H9 (cell line): ENCODE measurements at regions not wholly inside any gene's neighbourhood (a gene's known extent, or its start where the extent isn't known, plus 50 kb on each side); places are given as distances from the start of the nearest gene placed in this dataset.

ENCODE experiments used
- DNase-seq: peaks from one replicate; pipeline ENCODE4 v3.0.0-alpha.2; 2017
- H2AFZ ChIP-seq: one replicate; pipeline ENCODE4 v1.6.1; 2013; ENCODE audit warnings: mild to moderate bottlenecking, low read length, control low read depth, moderate library complexity
- H2AK5ac ChIP-seq: 2 replicates; pipeline ENCODE4 v1.6.1; 2013; ENCODE audit warnings: low read length, control low read depth, mixed read lengths; ENCODE audit not compliant: insufficient read length
- H2BK120ac ChIP-seq: one replicate; pipeline ENCODE4 v1.6.1; 2013; ENCODE audit warnings: low read depth, mild to moderate bottlenecking, low read length, control low read depth, inconsistent platforms; ENCODE audit not compliant: poor library complexity, severe bottlenecking
- H2BK12ac ChIP-seq: 2 replicates; pipeline ENCODE4 v1.6.1; 2013; ENCODE audit warnings: low read length, control low read depth, mixed read lengths, low read depth; ENCODE audit not compliant: insufficient read length
- H2BK15ac ChIP-seq: 2 replicates; pipeline ENCODE4 v1.6.1; 2013; ENCODE audit warnings: low read depth, low read length, control low read depth
- H2BK20ac ChIP-seq: one replicate; pipeline ENCODE4 v1.6.1; 2013; ENCODE audit warnings: low read depth, mild to moderate bottlenecking, low read length, control low read depth, inconsistent platforms; ENCODE audit not compliant: poor library complexity, severe bottlenecking
- H2BK5ac ChIP-seq: 2 replicates; pipeline ENCODE4 v1.6.1; 2013; ENCODE audit warnings: low read length, control low read depth, mixed read lengths; ENCODE audit not compliant: insufficient read length
- H3K14ac ChIP-seq: 2 replicates; pipeline ENCODE4 v1.6.1; 2013; ENCODE audit warnings: low read length, control low read depth; ENCODE audit not compliant: insufficient read depth
- H3K18ac ChIP-seq: 2 replicates; pipeline ENCODE4 v1.6.1; 2013; ENCODE audit warnings: low read depth, mild to moderate bottlenecking, mixed read lengths, low read length, control low read depth; ENCODE audit not compliant: insufficient read length
- H3K23ac ChIP-seq: 2 replicates; pipeline ENCODE4 v1.6.1; 2013; ENCODE audit warnings: low read length, control low read depth, mixed read lengths, low read depth; ENCODE audit not compliant: insufficient read length
- H3K23me2 ChIP-seq: 2 replicates; pipeline ENCODE4 v1.6.1; 2013; ENCODE audit warnings: low read depth, mild to moderate bottlenecking, mixed read lengths, low read length, control low read depth; ENCODE audit not compliant: insufficient read length, poor library complexity, severe bottlenecking
- H3K27ac ChIP-seq: 2 replicates; pipeline ENCODE4 v1.5.1; 2013; ENCODE audit warnings: low read length, control low read depth, mixed read lengths, low read depth; ENCODE audit not compliant: insufficient read length
- H3K27me3 ChIP-seq: 2 replicates; pipeline ENCODE4 v1.6.1; 2013; ENCODE audit warnings: low read length, control low read depth, inconsistent platforms; ENCODE audit not compliant: insufficient read depth
- H3K4ac ChIP-seq: 2 replicates; pipeline ENCODE4 v1.6.1; 2013; ENCODE audit warnings: low read depth, mild to moderate bottlenecking, control low read depth, inconsistent platforms, low read length, moderate library complexity
- H3K4me1 ChIP-seq: 2 replicates; pipeline ENCODE4 v1.6.1; 2013; ENCODE audit warnings: low read length, control low read depth, inconsistent platforms; ENCODE audit not compliant: insufficient read depth
- H3K4me2 ChIP-seq: 2 replicates; pipeline ENCODE4 v1.6.1; 2013; ENCODE audit warnings: low read length, control low read depth, mixed read lengths; ENCODE audit not compliant: insufficient read length, insufficient read depth
- H3K56ac ChIP-seq: 2 replicates; pipeline ENCODE4 v1.6.1; 2013; ENCODE audit warnings: low read depth, mild to moderate bottlenecking, mixed read lengths, low read length, control low read depth; ENCODE audit not compliant: insufficient read length
- H3K79me1 ChIP-seq: 2 replicates; pipeline ENCODE4 v1.6.1; 2013; ENCODE audit warnings: low read depth, mild to moderate bottlenecking, moderate library complexity, low read length, control low read depth, inconsistent platforms; ENCODE audit not compliant: insufficient read depth, poor library complexity, severe bottlenecking
- H3K79me2 ChIP-seq: 2 replicates; pipeline ENCODE4 v1.6.1; 2013; ENCODE audit warnings: low read length, control low read depth, inconsistent platforms; ENCODE audit not compliant: insufficient read depth
- H3K9ac ChIP-seq: 2 replicates; pipeline ENCODE4 v1.6.1; 2013; ENCODE audit warnings: low read length, control low read depth, mixed read lengths; ENCODE audit not compliant: insufficient read length; ENCODE audit errors: extremely low read depth
- H3K9me3 ChIP-seq: one replicate; pipeline ENCODE4 v1.6.1; 2013; ENCODE audit warnings: low read depth, low read length, inconsistent platforms; ENCODE audit not compliant: control insufficient read depth
- H3T11ph ChIP-seq: one replicate; pipeline ENCODE4 v1.6.1; 2013; ENCODE audit warnings: mild to moderate bottlenecking, low read length, control low read depth, inconsistent platforms
- H4K20me1 ChIP-seq: one replicate; pipeline ENCODE4 v1.6.1; 2013; ENCODE audit not compliant: control insufficient read depth, insufficient read length, insufficient read depth
- H4K5ac ChIP-seq: 2 replicates; pipeline ENCODE4 v1.6.1; 2013; ENCODE audit warnings: low read depth, mild to moderate bottlenecking, mixed read lengths, low read length, control low read depth; ENCODE audit not compliant: insufficient read length
- H4K8ac ChIP-seq: replicated peaks from 2 replicates; pipeline ENCODE4 v1.6.1; 2013; ENCODE audit warnings: low read length, control low read depth, mixed read lengths, low read depth; ENCODE audit not compliant: insufficient read length
- H4K91ac ChIP-seq: 2 replicates; pipeline ENCODE4 v1.6.1; 2013; ENCODE audit warnings: low read depth, mild to moderate bottlenecking, moderate library complexity, mixed read lengths, low read length, control low read depth; ENCODE audit not compliant: insufficient read length
- H3K27ac Mint-ChIP-seq, 3 experiments: 2 replicates in 2 of 3; 3 replicates in 1 of 3; pipeline ENCODE4 v1.8.0; 2020 to 2021; ENCODE audit warnings: mixed read lengths in 3 of 3, mild to moderate bottlenecking in 1 of 3, moderate library complexity in 1 of 3
- H3K27me3 Mint-ChIP-seq: 2 replicates; pipeline ENCODE4 v1.8.0; 2021; ENCODE audit warnings: low read depth, mild to moderate bottlenecking, moderate library complexity, mixed read lengths
- H3K36me3 Mint-ChIP-seq, 3 experiments: 2 replicates in 2 of 3; 3 replicates in 1 of 3; pipeline ENCODE4 v1.8.0; 2020 to 2021; ENCODE audit warnings: low read depth in 3 of 3, mixed read lengths in 3 of 3; ENCODE audit not compliant: insufficient read depth in 1 of 3
- H3K4me1 Mint-ChIP-seq, 2 experiments: 2 replicates each; pipeline ENCODE4 v1.8.0; 2020; ENCODE audit warnings: mixed read lengths in 2 of 2
- H3K4me3 Mint-ChIP-seq, 2 experiments: 2 replicates in 1 of 2; 3 replicates in 1 of 2; pipeline ENCODE4 v1.8.0; 2020 to 2021; ENCODE audit warnings: mild to moderate bottlenecking in 2 of 2, mixed read lengths in 2 of 2, moderate library complexity in 1 of 2
- H3K9me3 Mint-ChIP-seq, 2 experiments: 2 replicates in 1 of 2; 3 replicates in 1 of 2; pipeline ENCODE4 v1.8.0; 2020; ENCODE audit warnings: mild to moderate bottlenecking in 2 of 2, mixed read lengths in 2 of 2, moderate library complexity in 1 of 2
- CTCF ChIP-seq: fragments of 200-600 bp; sonication (generic); conservative IDR thresholded peaks from 3 replicates; pipeline ENCODE4 v1.8.0; 2021; ENCODE audit warnings: antibody characterized with exemption, mild to moderate bottlenecking
- WGBS: extraction: QIAGEN DNeasy Blood & Tissue Kit; methylation state at CpG from one replicate; pipeline ENCODE4 v1.1.7; 2013; ENCODE audit warnings: missing lambda C conversion rate, low lambda C conversion rate, mixed read lengths; ENCODE audit not compliant: insufficient read length; ENCODE audit errors: extremely low coverage; 5-methylcytosine and 5-hydroxymethylcytosine counted together

GRCh38 chr20:60727425-60727824, 524.6 kb upstream of the CDH4 start:
- Mint-ChIP-seq H3K27me3 (no peaks in the 10 kb centered on the region), H3K4me1 (peaks cover 32 to 37% of the 10 kb centered on the region in 2 experiments), H3K27ac (peak overlapping the region in 1 of 3 experiments; percentile 50; a peak in 2 of 7 replicates), H3K9me3 (peaks cover 10% of the 10 kb centered on the region in 2 experiments), H3K36me3 (peaks cover 0 to 22% (median 0%) of the 10 kb centered on the region in 3 experiments; a peak in 3 of 7 replicates), H3K4me3 (no peak overlapping the region)
- H3K4me2 ChIP-seq = no peak overlapping the region
- H2AFZ ChIP-seq = no peak overlapping the region
- no peaks in the 10 kb centered on the region; the same call in 1 of the 2 replicates for H3K27me3 ChIP-seq
- H3K23me2 ChIP-seq = no peaks in the 10 kb centered on the region
- DNase-seq = no peak
- no peak overlapping the region; the same call in 1 of the 2 replicates for H3K14ac ChIP-seq
- no peak overlapping the region for H2BK20ac ChIP-seq
- H3K9ac ChIP-seq = no peak overlapping the region
- peak overlapping the region; percentile 86 for H2AK5ac ChIP-seq
- no peaks in the 10 kb centered on the region for H4K20me1 ChIP-seq
- no peak overlapping the region for H2BK5ac ChIP-seq
- peak overlapping the region; percentile 19 for H3T11ph ChIP-seq
- no peak overlapping the region for H2BK12ac ChIP-seq
- no peak overlapping the region for H3K4ac ChIP-seq
- no peak; the same call in 2 of the 3 replicates for TF ChIP-seq CTCF
- H4K91ac ChIP-seq = no peak overlapping the region
- no peak overlapping the region for H3K27ac ChIP-seq
- H3K23ac ChIP-seq = no peak overlapping the region
- H3K9me3 ChIP-seq = no peaks in the 10 kb centered on the region
- H3K79me2 ChIP-seq = no peaks in the 10 kb centered on the region
- H2BK120ac ChIP-seq = peak overlapping the region; percentile 57
- H2BK15ac ChIP-seq = no peak overlapping the region
- no peak overlapping the region for H4K5ac ChIP-seq
- H3K4me1 ChIP-seq = peaks cover 23% of the 10 kb centered on the region; the same call in 1 of the 2 replicates
- no peak overlapping the region for H4K8ac ChIP-seq
- H3K56ac ChIP-seq = no peak overlapping the region
- peak overlapping the region; percentile 27 for H3K18ac ChIP-seq
- WGBS = no CpG with 5 or more reads among the region's 1 CpG
- H3K79me1 ChIP-seq = no peaks in the 10 kb centered on the region
